PC-3 (cell line): ENCODE measurements at regions not wholly inside any gene's neighbourhood (a gene's known extent, or its start where the extent isn't known, plus 50 kb on each side); places are given as distances from the start of the nearest gene placed in this dataset.

Source experiments
- EZH2 ChIP-seq: fragments of 300-600 bp; sonication (generic); IDR thresholded peaks from one replicate; pipeline ENCODE4 v1.6.1; 2017; ENCODE audit warnings: antibody characterized with exemption, mild to moderate bottlenecking, low read length; ENCODE audit not compliant: unreplicated experiment
- EZH2phosphoT487 ChIP-seq: fragments of 300-600 bp; sonication (generic); IDR thresholded peaks from 2 replicates; pipeline ENCODE4 v1.6.1; 2018; ENCODE audit warnings: mild to moderate bottlenecking, antibody characterized with exemption, low read length, borderline replicate concordance
- TF ChIP-seq, protein P1 (sequence below): fragments of 300-600 bp; sonication (generic); conservative IDR thresholded peaks from 2 replicates; pipeline ENCODE4 v1.5.1; 2017; ENCODE audit warnings: antibody characterized with exemption, low read depth, mild to moderate bottlenecking, low read length

DNA sequence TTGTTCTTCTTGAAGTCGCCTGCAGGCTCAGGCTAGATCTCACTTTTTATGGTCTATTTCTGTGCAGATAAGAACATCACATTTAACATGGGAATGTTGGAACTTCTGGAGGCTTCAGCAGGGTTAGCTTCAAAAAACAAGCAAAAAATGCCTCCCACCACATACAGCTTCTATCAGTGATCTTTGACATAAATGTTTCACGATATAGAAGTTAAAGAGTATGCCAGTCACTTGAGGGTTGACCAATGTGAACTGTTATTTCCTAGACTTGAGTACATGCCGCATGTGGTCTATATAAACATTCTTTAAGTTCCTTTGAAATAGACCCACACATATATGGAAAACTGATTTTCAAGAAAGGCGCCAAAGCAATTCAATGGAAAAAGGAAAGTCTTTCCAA lies 219.2 kb upstream of the KLF14 start:
- TF ChIP-seq, protein P1, sequence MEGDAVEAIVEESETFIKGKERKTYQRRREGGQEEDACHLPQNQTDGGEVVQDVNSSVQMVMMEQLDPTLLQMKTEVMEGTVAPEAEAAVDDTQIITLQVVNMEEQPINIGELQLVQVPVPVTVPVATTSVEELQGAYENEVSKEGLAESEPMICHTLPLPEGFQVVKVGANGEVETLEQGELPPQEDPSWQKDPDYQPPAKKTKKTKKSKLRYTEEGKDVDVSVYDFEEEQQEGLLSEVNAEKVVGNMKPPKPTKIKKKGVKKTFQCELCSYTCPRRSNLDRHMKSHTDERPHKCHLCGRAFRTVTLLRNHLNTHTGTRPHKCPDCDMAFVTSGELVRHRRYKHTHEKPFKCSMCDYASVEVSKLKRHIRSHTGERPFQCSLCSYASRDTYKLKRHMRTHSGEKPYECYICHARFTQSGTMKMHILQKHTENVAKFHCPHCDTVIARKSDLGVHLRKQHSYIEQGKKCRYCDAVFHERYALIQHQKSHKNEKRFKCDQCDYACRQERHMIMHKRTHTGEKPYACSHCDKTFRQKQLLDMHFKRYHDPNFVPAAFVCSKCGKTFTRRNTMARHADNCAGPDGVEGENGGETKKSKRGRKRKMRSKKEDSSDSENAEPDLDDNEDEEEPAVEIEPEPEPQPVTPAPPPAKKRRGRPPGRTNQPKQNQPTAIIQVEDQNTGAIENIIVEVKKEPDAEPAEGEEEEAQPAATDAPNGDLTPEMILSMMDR = no peak
- TF ChIP-seq EZH2 (no peak), EZH2phosphoT487 (no peak)
